HCT116 (cell line): ENCODE measurements at regions not wholly inside any gene's neighbourhood (a gene's known extent, or its start where the extent isn't known, plus 50 kb on each side); places are given as distances from the start of the nearest gene placed in this dataset.

Experiments used
- ATAC-seq: fragments of 200-7000 bp; cut with Tn5 transposase; 2 replicates; pipeline ENCODE4 v1.9.1; 2020; ENCODE audit warnings: mild to moderate bottlenecking, moderate library complexity
- BruUV-seq: library from RNA; stranded (reverse); fragments of 400-500 nt; replicated peaks from 2 replicates; lab custom pipeline; 2021; lab: Mats Ljungman, UMichigan
- CTCF ChIA-PET: fragments of 300-600 bp; sonication (Branson Sonifier 250); formaldehyde crosslinking; loops from one replicate; lab custom pipeline; 2021; ENCODE audit warnings: antibody characterized with exemption; lab: Charles Lee
- POLR2A ChIA-PET: fragments of 300-600, 350-600 bp; sonication (Branson Sonifier 250); formaldehyde crosslinking; loops from one replicate; lab custom pipeline; 2021; ENCODE audit warnings: antibody characterized with exemption; lab: Charles Lee
- RAD21 ChIA-PET, 2 experiments: fragments of 300-600 bp; sonication (Branson Sonifier 250); formaldehyde crosslinking; loops; one replicate each; lab custom pipeline; 2023; ENCODE audit warnings: low total read pairs in 2 of 2; ENCODE audit not compliant: uncharacterized antibody in 2 of 2, unreplicated experiment in 2 of 2, low non-redundant PET in 1 of 2; lab: Charles Lee
- DNase-seq: peaks from one replicate; pipeline ENCODE4 v3.0.0-alpha.2; 2010; ENCODE audit warnings: low read depth, low spot score
- H2AFZ ChIP-seq: fragments of 200-600 bp; shearing (Covaris generic), sonication (generic); 2 replicates; pipeline ENCODE4 v1.6.1; 2017; ENCODE audit warnings: low read depth, mixed run types, mixed read lengths, antibody characterized with exemption, low read length; ENCODE audit not compliant: poor library complexity, severe bottlenecking
- H3K27ac ChIP-seq: 2 replicates; pipeline ENCODE4 v1.5.1; 2012; ENCODE audit warnings: low read depth, low read length
- H3K27me3 ChIP-seq: fragments of 200-600 bp; sonication (generic); 2 replicates; pipeline ENCODE4 v1.6.1; 2016; ENCODE audit warnings: mixed run types, low read length, mixed read lengths; ENCODE audit not compliant: insufficient read depth
- H3K36me3 ChIP-seq, 2 experiments: fragments of 200-500 bp in 1 of 2; fragments of 200-600 bp in 1 of 2; sonication (Bioruptor generic) in 1 of 2; sonication (generic) in 1 of 2; 2 replicates each; pipeline versions ENCODE4 v1.5.1 to v1.6.1; 2014 to 2016; ENCODE audit warnings: low read length in 2 of 2, inconsistent platforms in 1 of 2, mixed read lengths in 1 of 2, mixed run types in 1 of 2; ENCODE audit not compliant: insufficient read depth in 2 of 2, control insufficient read depth in 1 of 2
- H3K4me1 ChIP-seq, 2 experiments: fragments of 200-600 bp in 1 of 2; sonication (generic) in 1 of 2; 2 replicates each; pipeline versions ENCODE4 v1.5.1 to v1.6.1; 2012 to 2017; ENCODE audit warnings: low read length in 2 of 2, inconsistent platforms in 1 of 2, mild to moderate bottlenecking in 1 of 2, mixed read lengths in 1 of 2, mixed run types in 1 of 2, moderate library complexity in 1 of 2; ENCODE audit not compliant: insufficient read depth in 2 of 2, control insufficient read depth in 1 of 2
- H3K4me2 ChIP-seq: fragments of 200-600 bp; sonication (generic); 2 replicates; pipeline ENCODE4 v1.6.1; 2017; ENCODE audit warnings: mixed run types, low read length, mixed read lengths
- H3K4me3 ChIP-seq, 2 experiments: fragments of 200-600 bp in 1 of 2; sonication (generic) in 1 of 2; replicated peaks in 1 of 2; 2 replicates each; pipeline ENCODE4 v1.5.1; 2011 to 2016; ENCODE audit warnings: low read length in 2 of 2, control low read depth in 1 of 2, low read depth in 1 of 2, mild to moderate bottlenecking in 1 of 2, mixed read lengths in 1 of 2, mixed run types in 1 of 2
- H3K79me2 ChIP-seq: fragments of 200-600 bp; sonication (generic); 2 replicates; pipeline ENCODE4 v1.6.1; 2017; ENCODE audit warnings: mild to moderate bottlenecking, mixed run types, low read length, moderate library complexity, mixed read lengths; ENCODE audit not compliant: insufficient read depth
- H3K9ac ChIP-seq: fragments of 200-600 bp; sonication (generic); 2 replicates; pipeline ENCODE4 v1.6.1; 2016; ENCODE audit warnings: low read length, mixed read lengths
- H3K9me2 ChIP-seq: fragments of 200-600 bp; sonication (generic), shearing (Covaris generic); 2 replicates; pipeline ENCODE4 v1.6.1; 2017; ENCODE audit warnings: mixed run types, mild to moderate bottlenecking, moderate library complexity; ENCODE audit not compliant: insufficient read depth
- H3K9me3 ChIP-seq, 2 experiments: fragments of 200-500 bp in 1 of 2; fragments of 200-600 bp in 1 of 2; sonication (Bioruptor generic) in 1 of 2; sonication (generic) in 1 of 2; 2 replicates each; pipeline ENCODE4 v1.6.1; 2014 to 2017; ENCODE audit warnings: low read length in 2 of 2, mixed read lengths in 2 of 2, inconsistent platforms in 1 of 2, low read depth in 1 of 2, mild to moderate bottlenecking in 1 of 2, mixed run types in 1 of 2, moderate library complexity in 1 of 2; ENCODE audit not compliant: control insufficient read depth in 1 of 2, insufficient read depth in 1 of 2
- H4K20me1 ChIP-seq: fragments of 200-600 bp; sonication (generic), shearing (Covaris generic); 2 replicates; pipeline ENCODE4 v1.6.1; 2017; ENCODE audit warnings: mixed run types, mild to moderate bottlenecking, moderate library complexity; ENCODE audit not compliant: insufficient read depth
- CBX3 ChIP-seq: IDR thresholded peaks from 2 replicates; pipeline ENCODE4 v1.6.1; 2012; ENCODE audit warnings: low read depth
- CTCF ChIP-seq, 3 experiments: fragments of 200-600 bp in 1 of 3; sonication (generic) in 1 of 3; IDR thresholded peaks in 2 of 3; conservative IDR thresholded peaks in 1 of 3; 2 replicates each; pipeline ENCODE4 v1.5.1; 2012 to 2017; ENCODE audit warnings: low read depth in 2 of 3, low read length in 2 of 3, antibody characterized with exemption in 1 of 3, borderline replicate concordance in 1 of 3, control low read depth in 1 of 3, mild to moderate bottlenecking in 1 of 3, mixed read lengths in 1 of 3, mixed run types in 1 of 3, moderate library complexity in 1 of 3; ENCODE audit not compliant: insufficient read depth in 1 of 3
- EZH2 ChIP-seq: fragments of 200-600 bp; sonication (generic); IDR thresholded peaks from 2 replicates; pipeline ENCODE4 v1.6.1; 2017; ENCODE audit warnings: antibody characterized with exemption, mixed run types
- MAX ChIP-seq: IDR thresholded peaks from 2 replicates; pipeline ENCODE4 v1.6.1; 2012
- REST ChIP-seq: IDR thresholded peaks from 2 replicates; pipeline ENCODE4 v1.6.1; 2012; ENCODE audit warnings: low read depth
- SP1 ChIP-seq: IDR thresholded peaks from 2 replicates; pipeline ENCODE4 v1.6.1; 2012; ENCODE audit warnings: low read depth
- intact Hi-C: fragments of 100-400 bp; cut with micrococcal nuclease; formaldehyde crosslinking; loops from 2 replicates; pipeline ENCODE4 v1.10.0; 2022
- TF ChIP-seq, protein P1 (sequence below): IDR thresholded peaks from 2 replicates; pipeline ENCODE4 v1.6.1; 2012

DNA sequence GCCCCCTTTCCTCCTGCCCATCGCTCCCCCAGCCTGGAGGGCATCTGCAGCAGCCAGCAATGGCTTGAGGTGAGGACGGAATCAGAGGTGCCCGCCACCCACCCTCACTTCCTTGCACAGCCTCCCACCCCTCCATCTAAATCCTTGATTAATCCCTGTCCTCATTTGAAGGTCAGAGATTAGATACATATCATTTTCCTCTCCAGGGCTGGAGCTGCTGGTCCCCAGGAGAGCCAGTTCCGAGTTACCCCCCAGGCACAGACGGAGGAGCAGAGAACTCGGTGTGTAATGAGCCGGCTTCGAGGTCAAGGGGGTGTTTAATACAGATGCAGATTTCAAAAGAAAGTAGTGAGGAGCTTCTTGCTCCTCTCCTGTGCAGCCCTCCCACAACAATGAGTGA is 542.1 kb downstream of the MN1 start:
- no peak overlapping the region for H3K9ac ChIP-seq
- H3K27me3 ChIP-seq: no peaks in the 10 kb centered on the region
- H3K4me1 ChIP-seq: no peaks in the 10 kb centered on the region
- ATAC-seq (no peak), DNase-seq (no peak)
- ChIA-PET CTCF (no interaction called here), POLR2A (no interaction called here), RAD21 (no interaction called here)
- intact Hi-C loops: no loop called here
- no peak overlapping the region for H3K4me3 ChIP-seq
- H3K4me2 ChIP-seq: no peak overlapping the region
- H3K27ac ChIP-seq: no peak overlapping the region
- H3K36me3 ChIP-seq: no peaks in the 10 kb centered on the region
- no peaks in the 10 kb centered on the region for H4K20me1 ChIP-seq
- TF ChIP-seq SP1 (no peak), CTCF (IDR thresholded peaks at IDR 0.05 in 2 of 3, conservative IDR thresholded peaks at IDR 0.05 in 1 of 3; ENCODE audit: borderline replicate concordance in 1 of 3, insufficient read depth in 1 of 3, low read depth in 2 of 3, low read length in 2 of 3) (no peak), EZH2 (no peak), MAX (no peak), CBX3 (no peak), REST (no peak)
- TF ChIP-seq, protein P1, sequence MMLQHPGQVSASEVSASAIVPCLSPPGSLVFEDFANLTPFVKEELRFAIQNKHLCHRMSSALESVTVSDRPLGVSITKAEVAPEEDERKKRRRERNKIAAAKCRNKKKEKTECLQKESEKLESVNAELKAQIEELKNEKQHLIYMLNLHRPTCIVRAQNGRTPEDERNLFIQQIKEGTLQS: no peak
- no peaks in the 10 kb centered on the region for H3K9me2 ChIP-seq
- H3K9me3 ChIP-seq: peaks cover 4 to 6% of the 10 kb centered on the region in 2 experiments; a peak in 2 of 4 replicates
- no peaks in the 10 kb centered on the region for H3K79me2 ChIP-seq
- H2AFZ ChIP-seq: no peak overlapping the region
- BruUV-seq: no TSS peak
